H9 (cell line): ENCODE measurements at regions not wholly inside any gene's neighbourhood (a gene's known extent, or its start where the extent isn't known, plus 50 kb on each side); places are given as distances from the start of the nearest gene placed in this dataset.

Experiments used
- DNase-seq: peaks from one replicate; pipeline ENCODE4 v3.0.0-alpha.2; 2017
- H2AFZ ChIP-seq: one replicate; pipeline ENCODE4 v1.6.1; 2013; ENCODE audit warnings: mild to moderate bottlenecking, low read length, control low read depth, moderate library complexity
- H2AK5ac ChIP-seq: 2 replicates; pipeline ENCODE4 v1.6.1; 2013; ENCODE audit warnings: low read length, control low read depth, mixed read lengths; ENCODE audit not compliant: insufficient read length
- H2BK120ac ChIP-seq: one replicate; pipeline ENCODE4 v1.6.1; 2013; ENCODE audit warnings: low read depth, mild to moderate bottlenecking, low read length, control low read depth, inconsistent platforms; ENCODE audit not compliant: poor library complexity, severe bottlenecking
- H2BK12ac ChIP-seq: 2 replicates; pipeline ENCODE4 v1.6.1; 2013; ENCODE audit warnings: low read length, control low read depth, mixed read lengths, low read depth; ENCODE audit not compliant: insufficient read length
- H2BK15ac ChIP-seq: 2 replicates; pipeline ENCODE4 v1.6.1; 2013; ENCODE audit warnings: low read depth, low read length, control low read depth
- H2BK20ac ChIP-seq: one replicate; pipeline ENCODE4 v1.6.1; 2013; ENCODE audit warnings: low read depth, mild to moderate bottlenecking, low read length, control low read depth, inconsistent platforms; ENCODE audit not compliant: poor library complexity, severe bottlenecking
- H2BK5ac ChIP-seq: 2 replicates; pipeline ENCODE4 v1.6.1; 2013; ENCODE audit warnings: low read length, control low read depth, mixed read lengths; ENCODE audit not compliant: insufficient read length
- H3K14ac ChIP-seq: 2 replicates; pipeline ENCODE4 v1.6.1; 2013; ENCODE audit warnings: low read length, control low read depth; ENCODE audit not compliant: insufficient read depth
- H3K18ac ChIP-seq: 2 replicates; pipeline ENCODE4 v1.6.1; 2013; ENCODE audit warnings: low read depth, mild to moderate bottlenecking, mixed read lengths, low read length, control low read depth; ENCODE audit not compliant: insufficient read length
- H3K23ac ChIP-seq: 2 replicates; pipeline ENCODE4 v1.6.1; 2013; ENCODE audit warnings: low read length, control low read depth, mixed read lengths, low read depth; ENCODE audit not compliant: insufficient read length
- H3K23me2 ChIP-seq: 2 replicates; pipeline ENCODE4 v1.6.1; 2013; ENCODE audit warnings: low read depth, mild to moderate bottlenecking, mixed read lengths, low read length, control low read depth; ENCODE audit not compliant: insufficient read length, poor library complexity, severe bottlenecking
- H3K27ac ChIP-seq: 2 replicates; pipeline ENCODE4 v1.5.1; 2013; ENCODE audit warnings: low read length, control low read depth, mixed read lengths, low read depth; ENCODE audit not compliant: insufficient read length
- H3K27me3 ChIP-seq: 2 replicates; pipeline ENCODE4 v1.6.1; 2013; ENCODE audit warnings: low read length, control low read depth, inconsistent platforms; ENCODE audit not compliant: insufficient read depth
- H3K4ac ChIP-seq: 2 replicates; pipeline ENCODE4 v1.6.1; 2013; ENCODE audit warnings: low read depth, mild to moderate bottlenecking, control low read depth, inconsistent platforms, low read length, moderate library complexity
- H3K4me1 ChIP-seq: 2 replicates; pipeline ENCODE4 v1.6.1; 2013; ENCODE audit warnings: low read length, control low read depth, inconsistent platforms; ENCODE audit not compliant: insufficient read depth
- H3K4me2 ChIP-seq: 2 replicates; pipeline ENCODE4 v1.6.1; 2013; ENCODE audit warnings: low read length, control low read depth, mixed read lengths; ENCODE audit not compliant: insufficient read length, insufficient read depth
- H3K56ac ChIP-seq: 2 replicates; pipeline ENCODE4 v1.6.1; 2013; ENCODE audit warnings: low read depth, mild to moderate bottlenecking, mixed read lengths, low read length, control low read depth; ENCODE audit not compliant: insufficient read length
- H3K79me1 ChIP-seq: 2 replicates; pipeline ENCODE4 v1.6.1; 2013; ENCODE audit warnings: low read depth, mild to moderate bottlenecking, moderate library complexity, low read length, control low read depth, inconsistent platforms; ENCODE audit not compliant: insufficient read depth, poor library complexity, severe bottlenecking
- H3K79me2 ChIP-seq: 2 replicates; pipeline ENCODE4 v1.6.1; 2013; ENCODE audit warnings: low read length, control low read depth, inconsistent platforms; ENCODE audit not compliant: insufficient read depth
- H3K9ac ChIP-seq: 2 replicates; pipeline ENCODE4 v1.6.1; 2013; ENCODE audit warnings: low read length, control low read depth, mixed read lengths; ENCODE audit not compliant: insufficient read length; ENCODE audit errors: extremely low read depth
- H3K9me3 ChIP-seq: one replicate; pipeline ENCODE4 v1.6.1; 2013; ENCODE audit warnings: low read depth, low read length, inconsistent platforms; ENCODE audit not compliant: control insufficient read depth
- H3T11ph ChIP-seq: one replicate; pipeline ENCODE4 v1.6.1; 2013; ENCODE audit warnings: mild to moderate bottlenecking, low read length, control low read depth, inconsistent platforms
- H4K20me1 ChIP-seq: one replicate; pipeline ENCODE4 v1.6.1; 2013; ENCODE audit not compliant: control insufficient read depth, insufficient read length, insufficient read depth
- H4K5ac ChIP-seq: 2 replicates; pipeline ENCODE4 v1.6.1; 2013; ENCODE audit warnings: low read depth, mild to moderate bottlenecking, mixed read lengths, low read length, control low read depth; ENCODE audit not compliant: insufficient read length
- H4K8ac ChIP-seq: replicated peaks from 2 replicates; pipeline ENCODE4 v1.6.1; 2013; ENCODE audit warnings: low read length, control low read depth, mixed read lengths, low read depth; ENCODE audit not compliant: insufficient read length
- H4K91ac ChIP-seq: 2 replicates; pipeline ENCODE4 v1.6.1; 2013; ENCODE audit warnings: low read depth, mild to moderate bottlenecking, moderate library complexity, mixed read lengths, low read length, control low read depth; ENCODE audit not compliant: insufficient read length
- H3K27ac Mint-ChIP-seq, 3 experiments: 2 replicates in 2 of 3; 3 replicates in 1 of 3; pipeline ENCODE4 v1.8.0; 2020 to 2021; ENCODE audit warnings: mixed read lengths in 3 of 3, mild to moderate bottlenecking in 1 of 3, moderate library complexity in 1 of 3
- H3K27me3 Mint-ChIP-seq: 2 replicates; pipeline ENCODE4 v1.8.0; 2021; ENCODE audit warnings: low read depth, mild to moderate bottlenecking, moderate library complexity, mixed read lengths
- H3K36me3 Mint-ChIP-seq, 3 experiments: 2 replicates in 2 of 3; 3 replicates in 1 of 3; pipeline ENCODE4 v1.8.0; 2020 to 2021; ENCODE audit warnings: low read depth in 3 of 3, mixed read lengths in 3 of 3; ENCODE audit not compliant: insufficient read depth in 1 of 3
- H3K4me1 Mint-ChIP-seq, 2 experiments: 2 replicates each; pipeline ENCODE4 v1.8.0; 2020; ENCODE audit warnings: mixed read lengths in 2 of 2
- H3K4me3 Mint-ChIP-seq, 2 experiments: 2 replicates in 1 of 2; 3 replicates in 1 of 2; pipeline ENCODE4 v1.8.0; 2020 to 2021; ENCODE audit warnings: mild to moderate bottlenecking in 2 of 2, mixed read lengths in 2 of 2, moderate library complexity in 1 of 2
- H3K9me3 Mint-ChIP-seq, 2 experiments: 2 replicates in 1 of 2; 3 replicates in 1 of 2; pipeline ENCODE4 v1.8.0; 2020; ENCODE audit warnings: mild to moderate bottlenecking in 2 of 2, mixed read lengths in 2 of 2, moderate library complexity in 1 of 2
- CTCF ChIP-seq: fragments of 200-600 bp; sonication (generic); conservative IDR thresholded peaks from 3 replicates; pipeline ENCODE4 v1.8.0; 2021; ENCODE audit warnings: antibody characterized with exemption, mild to moderate bottlenecking
- whole genome bisulfite sequencing: extraction: QIAGEN DNeasy Blood & Tissue Kit; methylation state at CpG from one replicate; pipeline ENCODE4 v1.1.7; 2013; ENCODE audit warnings: missing lambda C conversion rate, low lambda C conversion rate, mixed read lengths; ENCODE audit not compliant: insufficient read length; ENCODE audit errors: extremely low coverage; 5-methylcytosine and 5-hydroxymethylcytosine counted together

- no peak overlapping the region for H3K4me2 ChIP-seq
- no peaks in the 10 kb centered on the region; a peak in 1 of 4 replicates for H3K4me1 Mint-ChIP-seq
- no peaks in the 10 kb centered on the region for H4K20me1 ChIP-seq
- H3K9me3 ChIP-seq, result no peaks in the 10 kb centered on the region
- no peaks in the 10 kb centered on the region for H3K27me3 ChIP-seq
- no peak overlapping the region for H2AK5ac ChIP-seq
- peaks cover 0 to 6% of the 10 kb centered on the region in 2 experiments; a peak in 2 of 5 replicates for H3K9me3 Mint-ChIP-seq
- no peak overlapping the region for H2AFZ ChIP-seq
- no peak overlapping the region for H3K4ac ChIP-seq
- peaks cover 0 to under 1% (median 0%) of the 10 kb centered on the region in 3 experiments; a peak in 3 of 7 replicates for H3K36me3 Mint-ChIP-seq
- no peak overlapping the region for H2BK20ac ChIP-seq
- H3K27ac Mint-ChIP-seq, result no peak overlapping the region
- H3K79me2 ChIP-seq, result no peaks in the 10 kb centered on the region
- no peak overlapping the region for H3K27ac ChIP-seq
- H4K5ac ChIP-seq, result no peak overlapping the region
- no peak overlapping the region for H3K56ac ChIP-seq
- H3K27me3 Mint-ChIP-seq, result no peaks in the 10 kb centered on the region
- H3K23me2 ChIP-seq, result no peaks in the 10 kb centered on the region
- H2BK5ac ChIP-seq, result no peak overlapping the region
- no peak overlapping the region for H2BK15ac ChIP-seq
- H4K8ac ChIP-seq, result no peak overlapping the region
- no peak overlapping the region for H3K23ac ChIP-seq
- H3K4me1 ChIP-seq, result no peaks in the 10 kb centered on the region
- H2BK120ac ChIP-seq, result no peak overlapping the region
- peak overlapping the region; percentile 92 for H3T11ph ChIP-seq
- H3K9ac ChIP-seq, result no peak overlapping the region
- H3K79me1 ChIP-seq, result no peaks in the 10 kb centered on the region
- no peak overlapping the region for H3K14ac ChIP-seq
- no peak overlapping the region for H3K4me3 Mint-ChIP-seq
- no CpG with 5 or more reads among the region's 3 CpGs for WGBS
- H2BK12ac ChIP-seq, result no peak overlapping the region
- TF ChIP-seq CTCF, result no peak
- no peak overlapping the region for H3K18ac ChIP-seq
- H4K91ac ChIP-seq, result no peak overlapping the region
- DNase-seq, result no peak
These were observed 466.6 kb upstream of the PCDH9 start for GRCh38 chr13:67696775-67697174.
